HG03025 (cell line): ENCODE measurements at regions not wholly inside any gene's neighbourhood (a gene's known extent, or its start where the extent isn't known, plus 50 kb on each side); places are given as distances from the start of the nearest gene placed in this dataset.
"Not testable (repeated sequence)": the region's sequence is repeated elsewhere in the genome, so short reads cannot be mapped to it uniquely, and the experiment has no call there.

Experiments used
- ATAC-seq: cut with Tn5 transposase; IDR thresholded peaks from one replicate; pipeline ENCODE4 v1.9.1; 2021; ENCODE audit warnings: mild to moderate bottlenecking, moderate library complexity; ENCODE audit not compliant: unreplicated experiment, low FRiP score

DNA sequence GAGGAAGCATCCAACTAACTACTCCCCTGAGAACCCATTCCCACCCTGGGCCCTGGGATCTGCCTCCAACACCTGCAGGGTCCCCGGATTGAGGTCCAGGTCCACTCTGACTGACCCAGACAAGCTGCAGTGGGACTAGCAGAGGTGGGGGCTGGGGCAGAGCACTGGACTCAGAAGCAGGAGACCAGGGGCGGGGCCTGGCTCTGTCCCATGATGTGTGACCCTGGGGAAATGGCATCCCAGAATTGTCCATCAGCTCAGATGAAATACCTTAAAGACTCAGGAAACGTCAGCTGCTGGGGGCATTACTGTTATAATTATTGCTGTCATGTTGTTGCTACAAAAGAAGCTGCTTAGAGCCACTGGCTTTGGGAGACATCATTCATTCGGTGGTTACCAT is 202.4 kb downstream of the C9orf50 start:
- no peak for ATAC-seq

DNA sequence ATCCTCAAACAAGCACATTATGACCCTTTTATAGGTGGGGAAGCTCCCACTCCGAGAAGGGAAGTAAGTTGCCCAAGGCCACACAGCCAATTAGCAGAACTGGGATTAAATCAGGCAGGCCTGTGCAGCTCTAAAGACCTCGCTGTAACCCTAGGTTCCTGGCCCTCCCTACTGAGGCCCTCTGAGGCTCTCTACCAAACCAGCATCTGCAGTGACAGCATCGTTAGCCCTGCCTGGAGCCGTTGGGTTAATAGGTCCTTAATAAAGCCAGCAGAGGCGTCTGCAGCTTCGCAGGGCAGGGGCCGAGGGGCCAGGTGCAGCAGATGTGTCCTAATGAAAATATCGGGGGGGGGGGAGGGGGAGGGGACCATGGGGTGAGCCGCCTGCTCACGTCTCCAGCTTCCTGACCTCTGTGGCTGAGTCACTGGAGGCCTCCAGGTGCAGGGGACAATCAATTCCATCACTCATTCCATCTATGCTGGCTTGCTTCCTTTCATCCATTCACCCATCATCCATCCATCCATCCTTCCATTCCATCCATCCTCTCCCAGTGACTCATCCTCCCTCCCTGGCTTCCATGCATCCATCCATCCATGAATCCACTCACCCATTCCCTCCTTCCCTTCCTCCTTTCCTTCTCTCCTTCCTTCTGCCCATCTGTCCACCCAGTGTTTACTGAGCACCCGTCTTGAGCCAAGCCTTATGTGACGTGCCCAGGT is 203.9 kb downstream of the C9orf50 start:
- ATAC-seq: no peak

DNA sequence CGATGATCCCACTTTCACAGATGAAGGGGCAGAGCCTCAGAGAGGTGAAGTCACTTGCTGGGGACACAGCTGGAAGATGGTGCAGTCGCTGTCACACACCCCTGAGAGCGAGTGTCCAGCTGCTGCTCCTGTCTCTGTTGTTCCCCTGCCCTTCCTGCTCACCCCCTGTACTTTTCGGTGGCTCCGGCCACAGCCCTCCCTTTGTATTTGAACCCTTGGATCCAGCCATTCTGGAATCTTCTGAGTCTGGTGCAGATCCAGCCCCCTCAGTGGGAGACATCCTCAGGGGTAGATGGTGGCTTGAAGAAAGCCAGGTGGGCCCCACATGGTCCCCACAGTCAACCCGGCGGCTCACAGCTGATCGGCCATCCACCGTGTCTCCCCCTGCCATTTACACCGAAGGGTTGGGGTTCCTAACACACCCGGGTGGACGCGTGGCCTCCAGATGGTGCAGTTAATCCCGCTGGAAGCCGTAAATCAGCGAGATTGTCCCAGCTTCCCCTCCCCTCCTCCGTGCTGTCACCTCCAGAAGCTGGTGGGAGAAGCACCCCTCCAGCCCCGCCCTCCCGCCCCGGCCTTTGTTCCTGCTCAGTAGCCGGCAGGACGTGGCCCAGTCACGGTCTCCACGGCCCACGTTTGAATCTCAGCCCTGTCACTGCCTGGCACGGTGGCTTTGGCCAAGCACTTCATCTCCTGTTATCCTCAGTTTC is 204.8 kb downstream of the C9orf50 start:
- no peak for ATAC-seq

DNA sequence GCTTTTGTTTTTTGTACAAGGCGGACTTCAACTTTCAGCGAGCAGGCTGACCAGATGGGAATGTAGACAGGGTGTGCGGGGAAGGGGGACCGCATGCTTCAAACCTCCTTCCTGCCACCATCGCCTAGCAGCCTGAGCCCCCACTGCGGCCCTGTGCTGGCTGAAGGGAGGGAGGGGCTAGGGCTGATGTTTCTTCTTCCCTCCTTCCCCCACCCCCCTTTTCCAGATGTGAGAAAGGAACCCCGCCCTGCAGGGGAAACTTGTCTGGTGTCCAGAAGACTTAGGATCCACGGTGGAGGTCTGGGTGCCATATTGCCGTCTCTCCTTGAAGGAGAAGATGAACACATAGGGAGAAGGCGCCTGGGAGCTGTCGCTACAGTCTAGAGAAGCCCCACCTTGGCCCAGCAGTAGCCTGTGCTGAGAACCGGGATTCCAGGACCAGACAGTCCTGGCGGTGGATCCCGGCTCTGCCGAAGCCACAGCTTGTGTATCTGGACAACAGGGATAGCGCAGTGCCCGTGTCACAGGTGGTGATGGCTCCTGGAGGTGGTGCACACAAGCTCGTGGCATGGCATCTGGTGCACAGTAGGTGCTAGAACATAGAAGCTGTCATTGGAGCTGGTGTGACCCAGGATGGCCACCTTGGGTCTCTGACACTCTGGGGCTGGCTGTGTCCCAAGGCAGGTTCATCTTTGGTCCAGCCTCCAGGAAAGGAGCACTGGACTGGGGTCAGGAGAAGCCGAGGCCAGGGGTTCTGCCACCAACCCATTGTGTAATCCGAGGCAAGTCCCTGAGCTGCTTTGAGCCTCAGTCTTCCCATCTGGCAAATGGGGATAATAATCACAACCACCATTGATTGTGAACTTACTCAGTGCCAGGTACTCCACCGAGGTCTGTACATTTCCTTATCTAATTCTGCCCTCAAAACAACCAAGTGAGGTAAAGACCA is 205.6 kb downstream of the C9orf50 start:
- ATAC-seq: no peak

DNA sequence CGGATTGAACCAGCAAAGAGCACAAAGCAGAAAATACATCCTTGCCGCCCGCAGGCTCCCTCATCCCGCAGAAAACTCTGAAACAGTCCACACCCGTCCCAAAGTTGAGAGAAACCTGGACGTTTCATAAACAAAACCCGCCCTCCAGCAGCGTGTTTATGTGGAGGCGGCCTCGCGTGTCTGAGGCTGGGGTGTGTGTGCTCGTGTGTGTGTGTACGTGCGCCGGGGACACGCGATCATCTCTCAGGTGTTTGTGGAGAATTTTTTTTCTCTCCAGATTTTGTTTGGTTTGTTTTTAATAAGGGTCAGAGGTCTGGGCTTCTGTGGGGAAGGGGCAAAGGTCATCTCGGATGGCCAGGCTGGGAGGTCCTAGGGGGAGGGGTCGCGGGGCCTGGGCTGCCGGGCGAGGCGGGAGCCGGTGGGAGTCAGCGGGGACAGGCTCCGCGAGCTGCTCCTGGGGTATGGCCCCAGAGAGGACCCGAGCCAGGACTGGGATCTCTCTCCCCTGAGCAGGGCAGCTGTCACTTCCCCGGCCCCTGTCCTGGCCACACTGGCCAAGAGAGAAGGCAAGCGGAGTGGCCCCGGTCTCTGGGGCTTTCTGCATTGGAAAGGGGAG is 206.4 kb downstream of the C9orf50 start:
- no peak for ATAC-seq

DNA sequence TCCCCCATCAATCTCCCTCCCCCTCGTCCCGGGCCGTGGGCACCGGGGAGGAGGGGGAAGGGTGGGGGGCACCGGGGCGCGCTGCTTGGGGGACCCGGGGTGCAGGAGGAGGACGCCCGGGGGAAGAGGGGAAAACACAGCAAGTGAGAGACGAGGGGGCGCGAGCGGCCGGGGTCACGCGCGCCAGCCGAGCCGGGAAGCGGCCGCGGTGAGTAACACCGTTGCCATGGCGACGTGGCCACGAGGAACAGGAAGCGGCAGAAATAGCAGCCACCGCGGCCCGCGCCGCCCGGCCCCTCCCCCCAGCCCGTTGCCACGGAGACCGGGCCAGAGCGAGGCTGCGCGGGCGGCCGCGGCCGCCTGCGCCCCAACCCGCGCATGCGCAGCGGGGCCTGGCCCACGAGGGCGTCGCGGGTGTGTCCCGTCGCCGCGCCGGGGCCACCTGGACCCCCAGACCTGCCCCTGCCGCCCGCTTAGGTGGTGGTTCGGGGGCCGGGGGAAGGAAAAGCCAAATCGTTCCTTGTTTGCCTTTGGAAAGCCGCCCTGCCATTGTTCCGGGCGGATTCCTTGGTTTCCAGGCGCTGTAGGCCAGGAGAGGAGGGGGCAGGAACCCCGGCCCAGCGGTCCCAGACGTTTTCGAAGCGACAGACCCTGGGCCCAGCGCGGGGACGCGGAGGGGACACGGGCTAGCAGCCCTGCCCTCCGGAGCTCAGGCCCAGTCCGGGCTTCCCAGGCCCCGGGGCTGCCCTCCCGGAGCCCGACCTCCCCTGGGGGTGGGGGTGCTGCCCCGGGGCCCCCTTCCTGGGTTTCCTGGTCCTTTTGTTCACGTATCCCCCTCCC is 207.1 kb downstream of the C9orf50 start:
- peak; percentile 71 for ATAC-seq

DNA sequence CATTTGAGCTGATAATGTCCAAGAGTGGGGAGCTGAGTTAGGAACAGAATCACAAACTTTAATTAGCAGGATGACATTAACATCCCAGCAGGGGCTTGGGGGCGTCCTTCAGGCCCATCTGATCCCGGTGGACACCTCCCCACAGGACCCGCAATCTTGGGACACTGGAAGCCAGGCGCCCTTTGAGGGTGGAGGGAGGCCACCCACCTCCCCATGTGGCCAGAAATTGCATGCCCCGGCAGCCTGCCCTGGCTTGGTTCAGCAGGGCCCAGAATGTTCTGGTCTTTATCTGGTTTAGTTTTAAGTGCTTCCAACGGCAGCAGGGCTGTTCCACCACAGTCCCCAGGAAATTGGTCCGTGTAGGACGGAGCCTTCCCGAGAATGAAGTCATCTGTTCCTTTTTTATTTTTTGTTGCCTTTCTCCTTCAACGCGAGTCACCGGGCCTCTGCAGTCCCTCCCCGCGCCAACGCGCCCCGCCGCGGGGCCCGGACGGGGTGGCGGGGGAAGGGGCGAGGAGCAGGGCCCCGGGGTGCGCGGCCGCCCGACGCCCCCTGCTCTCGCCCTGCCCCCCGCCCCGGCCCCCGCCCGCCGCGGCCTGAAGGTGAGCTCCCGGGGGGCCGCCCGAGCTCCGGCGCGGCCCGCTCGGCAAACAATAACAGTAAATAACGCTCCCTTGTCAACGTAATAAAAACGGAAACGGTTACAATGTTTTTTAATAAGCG is 207.9 kb downstream of the C9orf50 start:
- ATAC-seq: peak; percentile 6

DNA sequence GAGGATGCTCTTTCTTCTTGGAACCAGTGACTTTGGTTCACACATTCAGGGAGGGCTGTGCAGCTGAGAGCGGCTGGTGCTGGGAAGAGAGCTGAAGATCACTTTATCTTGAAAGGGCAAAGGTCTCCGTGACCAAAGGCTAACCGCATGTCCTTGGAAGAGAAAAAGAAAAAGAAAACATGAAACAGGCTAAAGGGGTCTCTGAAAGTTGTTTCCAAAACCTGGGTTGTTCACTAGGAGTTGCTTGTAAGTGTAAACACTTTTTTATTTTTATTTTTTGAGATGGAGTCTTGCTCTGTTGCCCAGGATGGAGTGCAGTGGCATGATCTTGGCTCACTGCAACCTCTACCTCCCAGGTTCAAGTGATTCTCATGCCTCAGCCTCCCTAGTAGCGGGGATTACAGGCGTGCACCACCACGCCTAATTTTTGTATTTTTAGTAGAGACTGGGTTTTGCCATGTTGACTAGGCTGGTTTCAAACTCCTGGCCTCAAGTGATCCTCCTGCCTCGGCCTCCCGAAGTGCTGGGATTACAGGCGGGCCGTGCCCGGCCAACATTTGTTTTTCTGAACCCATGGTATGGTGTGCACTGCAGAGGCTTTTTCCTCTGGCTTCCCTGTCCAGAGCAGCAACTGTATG is 208.6 kb downstream of the C9orf50 start:
- not testable (repeated sequence) for ATAC-seq

DNA sequence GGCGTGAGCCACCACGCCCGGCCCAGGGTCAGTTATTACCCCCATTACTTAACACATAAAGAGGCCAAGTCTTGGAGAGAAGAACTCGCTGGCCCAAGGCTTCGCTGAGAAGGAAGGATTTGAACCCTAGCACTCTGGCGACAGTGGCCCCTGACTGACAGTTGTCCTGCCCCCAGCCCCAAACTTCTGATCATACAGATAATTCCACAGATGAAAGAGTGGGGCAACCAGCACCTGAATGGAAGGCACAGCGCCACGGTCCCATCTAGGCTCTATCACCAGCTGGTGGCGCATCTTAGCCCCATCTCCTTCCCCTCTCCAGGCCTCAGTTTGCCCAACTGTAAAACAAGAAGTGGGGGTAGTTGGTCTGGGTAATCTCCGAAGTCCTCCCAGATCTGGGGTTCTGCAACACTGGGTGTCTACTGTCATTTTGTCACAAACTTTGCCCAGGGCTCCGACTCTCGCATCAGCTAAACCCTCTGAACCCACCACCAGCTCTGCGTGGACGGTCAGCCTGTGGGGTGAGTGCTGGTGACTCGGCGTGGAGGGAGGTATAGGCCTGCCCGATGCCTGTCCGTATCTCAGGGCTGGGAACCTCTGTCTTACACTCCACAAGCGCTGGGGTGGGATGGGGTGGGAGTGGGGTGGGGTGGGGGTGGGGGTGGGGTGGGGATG is 209.3 kb downstream of the C9orf50 start:
- ATAC-seq: no peak

DNA sequence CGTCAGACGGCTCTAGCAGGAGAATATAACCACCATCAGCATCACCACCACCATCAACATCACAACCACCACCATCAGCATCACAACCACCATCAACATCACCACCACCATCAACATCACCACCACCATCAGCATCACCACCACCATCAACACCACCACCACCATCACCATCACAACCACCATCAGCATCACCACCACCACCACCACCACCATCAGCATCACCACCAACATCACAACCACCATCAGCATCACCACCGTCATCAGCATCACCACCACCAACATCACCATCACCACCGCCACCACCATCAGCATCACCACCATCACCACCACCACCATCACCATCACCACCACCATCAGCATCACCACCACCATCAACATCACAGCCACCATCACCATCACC is 210.7 kb downstream of the C9orf50 start:
- no peak for ATAC-seq

DNA sequence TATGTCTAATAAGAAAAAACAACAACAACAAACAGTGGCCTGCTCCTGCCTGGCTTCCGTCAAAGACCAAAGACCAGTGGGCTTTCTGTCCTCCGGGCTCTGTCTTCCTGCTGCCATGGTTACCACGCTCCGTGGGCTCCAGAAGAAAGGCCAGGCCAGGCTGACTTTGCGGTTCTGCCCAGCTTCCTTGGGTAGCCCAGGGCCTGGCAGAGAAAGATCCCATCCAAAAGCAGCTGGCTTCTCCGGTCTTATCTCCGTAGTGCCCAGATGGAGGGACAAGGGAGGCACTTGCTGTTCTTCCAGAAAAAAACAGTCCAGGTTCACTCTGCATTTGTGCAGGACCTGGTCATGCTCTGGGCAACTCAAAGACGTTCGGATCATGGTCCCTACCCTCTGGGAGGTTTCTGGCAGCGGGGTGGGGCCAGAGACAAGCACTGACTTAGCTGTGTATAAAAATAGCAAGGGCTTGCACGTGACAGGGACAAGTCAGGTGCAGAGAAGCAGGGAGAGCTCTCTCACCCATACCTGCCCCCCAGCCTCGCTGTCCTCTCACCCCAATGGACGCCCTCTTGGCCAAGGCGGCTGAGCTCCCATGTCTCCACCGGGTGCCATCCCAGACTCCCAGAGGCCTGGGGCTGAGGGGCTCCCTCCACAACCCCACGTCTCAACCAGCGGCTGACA is 212.2 kb downstream of the C9orf50 start:
- ATAC-seq: no peak

DNA sequence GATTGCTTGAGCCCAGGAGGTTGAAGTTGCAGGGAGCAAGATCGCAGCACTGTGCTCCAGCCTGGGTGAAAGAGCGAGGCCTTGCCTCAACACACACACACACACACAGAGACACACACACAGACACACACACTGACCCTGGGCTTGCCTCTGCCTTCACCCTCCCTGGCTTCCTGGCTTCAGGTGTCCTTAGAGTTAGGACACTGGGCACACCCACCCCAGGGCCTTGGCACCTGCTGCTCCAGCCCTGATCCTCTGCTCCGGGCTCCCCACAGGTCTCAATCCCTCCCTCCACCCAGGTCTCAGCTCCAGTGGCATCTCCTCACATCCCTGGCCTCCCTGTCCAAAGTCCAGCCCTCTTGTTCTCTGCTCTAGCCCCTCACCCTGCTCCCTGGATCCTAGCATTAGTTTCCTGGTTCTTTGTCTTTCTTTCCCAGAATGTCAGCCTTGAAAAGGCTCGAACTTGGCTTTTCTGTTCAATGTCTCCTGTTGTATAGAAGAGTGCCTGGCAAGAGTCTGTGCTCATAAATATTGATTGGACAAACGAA is 212.9 kb downstream of the C9orf50 start:
- ATAC-seq: no peak

DNA sequence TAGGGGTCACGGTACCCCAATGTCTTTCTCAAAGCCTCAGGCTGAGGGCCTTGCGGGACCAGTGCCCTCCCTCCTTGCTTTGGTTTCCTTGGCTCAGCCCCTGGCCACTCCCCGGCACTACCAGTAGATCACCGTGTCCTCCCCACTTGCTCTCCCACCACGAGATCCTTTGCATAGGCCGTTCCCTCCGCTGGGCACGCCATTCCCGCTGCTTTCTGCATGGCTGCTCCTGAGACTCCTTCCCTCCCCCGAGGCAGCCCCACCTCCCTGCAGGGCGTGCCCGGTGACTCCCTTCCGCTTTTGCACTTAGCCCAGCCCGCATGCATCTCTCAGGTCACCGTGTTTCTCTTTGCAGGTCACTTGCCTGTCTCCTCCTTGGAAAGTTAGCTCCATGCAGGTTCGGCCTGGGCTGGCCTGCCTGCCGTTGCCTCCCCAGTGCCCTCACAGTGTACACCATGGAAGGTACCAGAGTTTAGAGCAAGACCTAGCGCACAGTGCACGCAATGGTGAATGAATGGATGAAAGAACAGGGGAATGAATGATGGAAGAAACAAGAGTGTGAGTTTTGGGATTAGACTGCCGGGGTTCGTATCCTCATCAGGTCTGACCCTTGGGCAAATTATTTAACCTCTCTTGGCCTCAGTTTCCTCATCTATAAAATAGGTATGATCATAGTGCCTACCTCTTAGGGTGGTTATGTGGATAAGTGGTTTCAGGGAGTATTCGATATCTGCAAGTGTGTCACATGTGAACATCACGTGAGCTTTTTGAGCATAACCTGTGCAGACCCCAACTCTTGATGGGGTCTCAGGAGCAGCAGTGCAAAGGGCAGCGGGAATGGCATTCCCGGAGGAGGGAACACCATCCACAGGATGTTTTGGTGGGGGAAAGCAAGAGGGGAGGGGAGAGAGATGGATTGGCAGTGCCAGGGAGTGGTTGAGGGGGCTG is 214.3 kb downstream of the C9orf50 start:
- ATAC-seq: no peak

DNA sequence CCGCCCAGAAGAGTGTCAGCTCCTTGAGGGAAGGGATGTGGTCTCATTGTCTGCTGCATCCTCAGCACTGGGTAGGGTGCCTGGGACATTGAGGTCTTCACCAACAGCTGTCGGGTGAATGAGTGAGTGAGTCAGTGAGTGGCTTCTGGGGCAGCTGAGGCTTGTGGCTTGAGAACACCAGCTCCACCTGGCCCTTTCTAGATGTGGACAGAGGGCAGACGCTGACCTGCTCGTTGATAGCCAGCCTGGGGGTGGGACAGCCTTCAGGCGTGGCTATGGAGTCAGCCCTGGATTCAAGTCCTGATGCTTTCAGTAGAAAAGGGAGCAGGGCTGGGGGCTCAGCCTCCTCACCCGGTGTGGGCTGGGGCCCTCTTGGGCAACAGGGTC is 215.1 kb downstream of the C9orf50 start:
- ATAC-seq: no peak

DNA sequence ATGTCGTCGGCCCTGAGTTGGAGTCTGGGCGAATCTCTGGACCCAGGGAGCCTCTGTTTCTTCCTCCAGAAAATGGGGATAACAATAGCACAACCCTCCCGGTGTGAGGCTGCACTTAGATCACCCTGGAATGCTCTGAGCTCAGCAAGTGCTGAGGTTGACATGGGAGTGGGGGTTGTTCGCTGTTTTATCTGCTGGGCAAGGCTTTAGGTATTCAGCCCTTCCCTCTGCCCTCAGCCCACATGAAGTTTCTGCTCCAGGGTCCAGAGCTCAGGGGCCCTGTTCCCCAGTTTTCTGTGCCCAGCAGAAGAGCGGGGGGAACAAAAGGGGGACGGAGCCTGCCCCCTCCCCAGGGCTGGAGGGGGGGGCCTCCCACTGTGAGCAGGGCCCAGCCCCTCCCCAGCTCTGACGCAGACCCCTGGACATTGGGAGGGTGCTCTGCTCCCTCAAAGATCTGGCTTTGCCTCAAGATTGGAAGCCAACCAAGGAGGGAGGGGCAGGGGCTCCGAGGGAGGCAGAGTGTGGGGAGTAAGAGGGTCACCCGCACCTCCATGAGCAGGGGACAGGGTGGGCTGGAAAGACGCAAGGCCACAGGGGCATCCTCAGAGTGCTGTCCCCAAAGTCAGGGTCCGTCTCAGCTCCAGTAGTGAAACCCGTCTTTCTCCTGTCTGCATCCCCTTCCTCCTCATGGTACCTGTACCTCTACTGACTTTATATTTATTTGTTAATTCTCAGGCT is 215.6 kb downstream of the C9orf50 start:
- ATAC-seq: no peak

DNA sequence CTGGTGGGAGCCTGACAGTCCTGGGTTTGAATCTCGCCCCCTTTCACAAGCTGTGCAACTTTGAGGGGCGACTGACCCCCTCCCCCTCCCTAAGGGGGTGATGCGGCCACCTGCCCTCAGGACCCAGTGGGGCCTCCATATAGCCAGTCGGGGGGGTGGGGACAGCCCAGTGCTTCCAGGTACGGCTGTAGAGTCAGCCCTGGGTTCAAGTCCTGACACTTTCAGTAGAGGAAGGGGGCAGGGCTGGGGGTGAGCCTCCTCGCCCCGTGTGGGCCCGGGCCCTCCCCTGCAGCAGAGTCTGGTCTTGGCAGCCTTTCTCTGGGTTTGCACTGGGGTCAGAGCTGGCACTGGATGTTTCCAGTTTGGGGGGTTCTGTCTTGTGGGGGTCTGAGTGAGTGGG is 216.3 kb downstream of the C9orf50 start:
- no peak for ATAC-seq
